ENCODE measurements at regions not wholly inside any gene's neighbourhood (a gene's known extent, or its start where the extent isn't known, plus 50 kb on each side); places are given as distances from the start of the nearest gene placed in this dataset.

DNA sequence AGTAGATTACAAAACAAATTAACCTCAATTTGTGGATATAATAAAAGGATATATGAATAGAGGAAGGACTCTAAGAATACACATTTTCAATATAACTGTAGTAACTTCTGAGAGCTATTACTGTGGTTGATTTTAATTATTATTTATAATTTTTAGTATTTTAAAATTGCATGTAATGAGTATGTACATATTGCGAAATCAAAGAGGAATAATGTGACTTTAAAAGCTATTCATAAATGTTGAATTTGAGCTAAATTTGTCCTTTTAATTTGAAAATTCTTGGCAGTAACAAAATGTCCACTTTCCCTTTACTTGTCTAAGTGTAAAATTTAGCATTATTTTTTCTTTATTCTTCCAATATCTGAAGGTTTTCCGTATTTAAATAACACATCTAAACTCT is 750.6 kb upstream of the PCDH15 start:
- no peak overlapping the region for H2BK12ac ChIP-seq (ENCODE audit: low read depth, low read length)
- H3K9me3 ChIP-seq (ENCODE audit: insufficient read depth in 2 of 2, low read depth in 1 of 2, low read length in 1 of 2) = no peaks in the 10 kb centered on the region
- H3K23ac ChIP-seq (ENCODE audit: insufficient read length) = no peak overlapping the region
- H2BK15ac ChIP-seq (ENCODE audit: low read length) = no peak overlapping the region
- H3K36me3 ChIP-seq (ENCODE audit: control insufficient read depth in 2 of 4, insufficient read depth in 4 of 4, low read length in 3 of 4) = no peaks in the 10 kb centered on the region
- H3K4ac ChIP-seq (replicated peaks; ENCODE audit: insufficient read length, low read depth, low read length) = no peak overlapping the region
- ChIA-PET POLR2A (ENCODE audit: partially characterized antibody) (no interaction called here), CTCF (ENCODE audit: partially characterized antibody) (no interaction called here)
- no peaks in the 10 kb centered on the region for H3K79me1 ChIP-seq (ENCODE audit: low read depth, low read length)
- no peak overlapping the region for H2BK120ac ChIP-seq (replicated peaks; ENCODE audit: low read depth, low read length)
- no peak overlapping the region for H3K56ac ChIP-seq (replicated peaks; ENCODE audit: insufficient read length, low read depth, low read length)
- FAIRE-seq (no peak), DNase-seq (ENCODE audit: low read depth in 1 of 2, low spot score in 2 of 2) (no peak)
- H4K8ac ChIP-seq (ENCODE audit: extremely low read depth, insufficient read depth, low read length) = no peak overlapping the region
- H2AK5ac ChIP-seq (ENCODE audit: low read depth, low read length) = no peak overlapping the region
- H3K23me2 ChIP-seq (ENCODE audit: low read depth, low read length) = no peaks in the 10 kb centered on the region
- no peak overlapping the region for H2AFZ ChIP-seq (ENCODE audit: low read length)
- no peak overlapping the region for H2BK5ac ChIP-seq (ENCODE audit: low read depth, low read length)
- TF ChIP-seq CHD2 (IDR thresholded peaks at IDR 0.05; ENCODE audit: low read length) = no peak
- no peak for TF ChIP-seq SP2 (IDR thresholded peaks at IDR 0.05; ENCODE audit: low read length)
- TF ChIP-seq JUND (IDR thresholded peaks at IDR 0.05; ENCODE audit: low read length) = no peak
- TF ChIP-seq SIRT6 (IDR thresholded peaks at IDR 0.05; ENCODE audit: low read length) = no peak
- TF ChIP-seq SIX5 (IDR thresholded peaks at IDR 0.05; ENCODE audit: low read depth, low read length) = no peak
- TF ChIP-seq RFX5 (IDR thresholded peaks at IDR 0.05; ENCODE audit: borderline replicate concordance, low read depth, low read length) = no peak
- no peak for TF ChIP-seq MAFK (IDR thresholded peaks at IDR 0.05; ENCODE audit: low read depth, low read length)
- peak; percentile 78; the same call in 1 of the 2 replicates for TF ChIP-seq CEBPB (IDR thresholded peaks at IDR 0.05; ENCODE audit: low read depth, low read length)
- 94% methylated on average over 2 of the region's 2 CpGs; no CpG with 5 or more reads in 1 of the 2 experiments for WGBS, 2 experiments (ENCODE audit: extremely low coverage in 1 of 2, insufficient coverage in 1 of 2, insufficient read length in 1 of 2, insufficient replicate concordance in 2 of 2, low coverage in 1 of 2, low lambda C conversion rate in 2 of 2, missing lambda C conversion rate in 1 of 2)
- no peaks in the 10 kb centered on the region for H3K4me1 ChIP-seq (replicated peaks in 1 of 4; ENCODE audit: control insufficient read depth in 3 of 4, insufficient read depth in 4 of 4, low read length in 3 of 4)
- H4K91ac ChIP-seq (replicated peaks; ENCODE audit: insufficient read length, low read length) = no peak overlapping the region
- H3K14ac ChIP-seq (ENCODE audit: insufficient read length) = no peak overlapping the region
- no peak overlapping the region for H3K18ac ChIP-seq (ENCODE audit: extremely low read depth, low read length)
- no peak overlapping the region for H3K9ac ChIP-seq (replicated peaks in 1 of 4; ENCODE audit: extremely low read depth in 1 of 4, low read depth in 3 of 4, low read length in 3 of 4)
- H2BK20ac ChIP-seq (ENCODE audit: low read length) = no peak overlapping the region
- no peaks in the 10 kb centered on the region for H3K79me2 ChIP-seq (ENCODE audit: control insufficient read depth in 1 of 2, insufficient read depth in 2 of 2, low read length in 2 of 2)
- H3K4me3 ChIP-seq (ENCODE audit: extremely low read depth in 1 of 4, insufficient read depth in 2 of 4, low read depth in 3 of 4, low read length in 4 of 4) = no peak overlapping the region
- no peak overlapping the region for H4K5ac ChIP-seq (ENCODE audit: insufficient read length, low read depth, low read length)
- H3K4me2 ChIP-seq (ENCODE audit: insufficient read depth in 1 of 2, low read depth in 2 of 2, low read length in 2 of 2) = no peak overlapping the region
- no peaks in the 10 kb centered on the region for H4K20me1 ChIP-seq (replicated peaks in 1 of 2; ENCODE audit: control insufficient read depth in 1 of 2, insufficient read depth in 2 of 2, low read length in 2 of 2)
- H3K27me3 ChIP-seq (replicated peaks in 1 of 4; ENCODE audit: control insufficient read depth in 3 of 4, extremely low read depth in 1 of 4, insufficient read depth in 3 of 4, low read length in 3 of 4) = no peaks in the 10 kb centered on the region
- no peak overlapping the region for H3K27ac ChIP-seq (ENCODE audit: low read depth, low read length)

Data from H1 (cell line).